HG03565 (cell line): ENCODE measurements at regions not wholly inside any gene's neighbourhood (a gene's known extent, or its start where the extent isn't known, plus 50 kb on each side); places are given as distances from the start of the nearest gene placed in this dataset.

ENCODE experiments used
- ATAC-seq: cut with Tn5 transposase; IDR thresholded peaks from one replicate; pipeline ENCODE4 v1.9.1; 2021; ENCODE audit warnings: mild to moderate bottlenecking, moderate library complexity; ENCODE audit not compliant: unreplicated experiment

GRCh38 chr20:48571949-48572847 lies 255.6 kb downstream of the PREX1 start:
- no peak for ATAC-seq

GRCh38 chr20:48569679-48570078 lies 258.1 kb downstream of the PREX1 start:
- ATAC-seq: no peak

GRCh38 chr20:48568520-48568919 lies 259.3 kb downstream of the PREX1 start:
- ATAC-seq: no peak

- no peak for ATAC-seq
Observed at GRCh38 chr20:48567145-48567544, 260.7 kb downstream of the PREX1 start.

GRCh38 chr20:48564982-48565539 lies 262.7 kb downstream of the PREX1 start:
- ATAC-seq: no peak

GRCh38 chr20:48563191-48563870 lies 264.5 kb downstream of the PREX1 start:
- ATAC-seq: no peak

- no peak for ATAC-seq
Observed at GRCh38 chr20:48562586-48563116, 265.1 kb downstream of the PREX1 start.

- ATAC-seq: no peak
Observed at GRCh38 chr20:48558906-48559305, 268.9 kb downstream of the PREX1 start.

GRCh38 chr20:48557380-48557779 lies 270.4 kb downstream of the PREX1 start:
- no peak for ATAC-seq

- ATAC-seq: no peak
Observed at GRCh38 chr20:48556956-48557355, 270.8 kb downstream of the PREX1 start.

- no peak for ATAC-seq
Observed at GRCh38 chr20:48552550-48552949, 275.2 kb downstream of the PREX1 start.

GRCh38 chr20:48550814-48551213 lies 277.0 kb downstream of the PREX1 start:
- no peak for ATAC-seq

GRCh38 chr20:48547664-48548063 lies 280.1 kb downstream of the PREX1 start:
- ATAC-seq: no peak

- no peak for ATAC-seq
Observed at GRCh38 chr20:48544402-48545339, 283.1 kb downstream of the PREX1 start.

GRCh38 chr20:48541581-48542071 lies 286.2 kb downstream of the PREX1 start:
- peak; percentile 76 for ATAC-seq

- no peak for ATAC-seq
Observed at GRCh38 chr20:48538856-48539255, 288.9 kb downstream of the PREX1 start.

GRCh38 chr20:48538058-48538825 lies 289.6 kb downstream of the PREX1 start:
- no peak for ATAC-seq

GRCh38 chr20:48536206-48536605 lies 291.6 kb downstream of the PREX1 start:
- ATAC-seq: no peak

- no peak for ATAC-seq
Observed at GRCh38 chr20:48535556-48535955, 292.2 kb downstream of the PREX1 start.

- ATAC-seq: no peak
Observed at GRCh38 chr20:48532028-48532427, 295.8 kb downstream of the PREX1 start.
